GM21423 (cell line): ENCODE measurements at regions not wholly inside any gene's neighbourhood (a gene's known extent, or its start where the extent isn't known, plus 50 kb on each side); places are given as distances from the start of the nearest gene placed in this dataset.

Source experiments
- ATAC-seq: cut with Tn5 transposase; IDR thresholded peaks from one replicate; pipeline ENCODE4 v1.9.1; 2021; ENCODE audit warnings: mild to moderate bottlenecking, moderate library complexity; ENCODE audit not compliant: unreplicated experiment

DNA sequence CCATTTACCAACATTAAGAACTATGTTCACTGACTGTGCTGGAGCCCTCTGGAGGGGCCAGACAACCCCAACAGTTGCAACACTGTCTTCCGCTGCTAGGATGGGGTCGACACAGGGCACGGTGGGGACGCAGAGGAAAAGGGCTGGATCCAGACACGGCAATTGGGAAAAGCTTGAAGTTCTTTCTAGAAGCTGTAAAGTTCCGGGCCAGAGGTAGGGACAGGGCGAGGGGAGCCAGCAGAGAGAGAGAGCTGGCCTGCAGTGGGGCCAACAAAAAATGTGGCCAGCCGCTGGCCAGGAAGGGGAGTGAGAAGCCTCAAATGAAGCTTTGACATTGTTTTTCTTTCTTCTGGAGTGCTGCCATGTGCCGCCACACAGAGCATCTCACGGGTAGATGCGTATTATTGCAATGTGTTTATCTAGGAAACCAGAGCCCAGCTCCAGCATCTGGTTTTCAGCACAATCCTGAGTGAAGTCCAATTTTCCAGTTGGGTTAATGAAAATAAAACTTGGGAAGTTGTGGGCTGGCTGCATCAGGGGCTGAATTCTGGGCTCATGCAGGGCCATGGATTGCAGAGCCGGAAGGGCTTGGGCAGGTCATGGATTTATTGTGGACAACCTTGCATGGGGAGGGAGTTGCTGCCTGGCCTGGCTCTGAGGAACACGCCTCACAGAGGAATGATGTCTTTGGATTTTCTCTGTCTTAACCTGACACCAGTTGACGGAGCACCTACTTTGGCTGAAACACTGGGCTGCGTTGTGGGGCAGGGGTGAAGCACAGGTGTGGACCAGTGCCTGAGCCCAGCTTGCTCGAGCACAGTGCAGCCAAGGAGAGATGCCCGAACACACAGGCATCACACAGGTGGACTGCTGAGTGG is 67.6 kb upstream of the AMPD3 start:
- no peak for ATAC-seq

DNA sequence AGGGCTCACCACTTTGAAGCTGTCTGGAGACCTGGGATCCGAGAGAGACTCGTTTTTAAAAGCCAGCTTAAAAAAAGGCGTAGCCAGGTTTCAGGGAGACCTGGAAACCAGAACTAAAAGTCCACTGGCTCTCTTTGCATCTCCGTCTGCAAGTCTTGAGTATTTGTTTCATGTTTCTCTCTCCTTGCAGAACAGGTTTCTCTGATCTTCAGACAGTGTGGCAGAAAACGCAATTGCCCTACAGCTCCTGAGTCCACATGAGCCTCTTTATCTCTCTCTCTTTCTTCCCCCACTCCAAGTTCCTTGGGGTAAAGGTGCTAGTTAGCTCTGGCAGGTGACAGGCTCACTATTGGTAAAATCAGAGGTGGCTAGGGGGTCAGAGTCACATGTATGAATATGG is 67.0 kb upstream of the AMPD3 start:
- ATAC-seq = no peak

- ATAC-seq = no peak
These were observed 66.5 kb upstream of the AMPD3 start for GRCh38 chr11:10388574-10388973.

DNA sequence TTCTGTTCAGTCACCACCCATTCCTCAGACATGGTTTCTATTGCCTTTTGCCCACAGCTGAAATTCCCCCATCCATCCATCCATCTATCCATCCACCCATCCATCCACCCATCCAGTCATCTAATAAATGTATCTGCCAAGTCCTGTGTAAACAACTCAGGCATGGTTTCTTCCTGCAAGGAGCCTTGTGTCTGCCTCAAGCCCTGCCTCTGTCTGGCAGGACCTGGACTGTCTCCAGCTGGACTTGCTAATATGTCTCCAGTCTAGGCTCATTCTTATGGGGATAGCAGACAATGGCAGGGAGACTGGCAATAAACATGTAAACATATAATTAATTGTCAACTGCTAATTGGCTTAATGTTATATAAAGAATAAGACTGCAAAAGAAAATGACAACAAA is 64.7 kb upstream of the AMPD3 start:
- no peak for ATAC-seq

DNA sequence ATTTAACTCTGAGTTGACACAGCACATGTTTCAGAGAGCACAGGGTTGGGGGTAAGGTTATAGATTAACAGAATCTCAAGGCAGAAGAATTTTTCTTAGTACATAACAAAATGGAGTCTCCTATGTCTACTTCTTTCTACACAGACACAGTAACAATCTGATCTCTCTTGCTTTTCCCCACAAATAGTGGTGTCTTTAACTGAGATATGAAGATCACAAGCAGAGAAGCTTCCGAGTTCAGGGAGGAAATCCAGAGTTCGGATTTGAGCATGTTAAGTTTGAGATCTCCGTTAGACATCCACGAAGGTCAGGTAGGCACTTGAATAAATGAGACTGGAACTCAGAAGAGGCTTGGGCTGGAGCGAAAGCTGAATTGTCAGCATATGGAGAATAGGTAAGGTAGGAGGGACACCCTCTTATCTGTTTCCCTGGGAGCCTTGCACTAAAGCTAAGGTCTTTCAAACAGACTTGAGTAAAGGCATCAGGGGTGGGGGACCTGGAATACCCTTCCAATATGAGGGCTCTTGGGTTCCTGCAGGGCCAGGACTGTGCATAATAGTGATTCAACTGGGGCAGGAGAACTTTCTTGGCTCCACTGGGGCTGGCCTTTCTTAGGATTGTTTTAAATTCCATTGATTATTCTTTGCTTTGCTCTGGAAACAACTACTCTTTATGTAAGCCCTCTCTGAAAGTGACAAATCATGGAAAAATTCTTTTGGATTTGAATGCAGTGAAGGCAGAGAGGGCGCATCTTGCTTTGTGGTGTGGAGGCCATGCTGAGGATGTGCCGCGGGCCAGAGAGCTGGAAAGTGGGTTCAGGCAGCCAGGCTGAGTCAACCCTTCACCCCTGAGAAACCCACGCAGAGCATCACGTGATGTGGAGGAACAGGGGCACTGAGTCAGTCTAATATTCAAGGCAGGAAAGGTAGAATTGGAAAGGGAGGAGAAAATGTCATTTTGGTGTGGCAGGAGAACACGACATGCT is 62.7 kb upstream of the AMPD3 start:
- ATAC-seq = no peak

GRCh38 chr11:10394229-10395101 is 60.6 kb upstream of the AMPD3 start:
- no peak for ATAC-seq

DNA sequence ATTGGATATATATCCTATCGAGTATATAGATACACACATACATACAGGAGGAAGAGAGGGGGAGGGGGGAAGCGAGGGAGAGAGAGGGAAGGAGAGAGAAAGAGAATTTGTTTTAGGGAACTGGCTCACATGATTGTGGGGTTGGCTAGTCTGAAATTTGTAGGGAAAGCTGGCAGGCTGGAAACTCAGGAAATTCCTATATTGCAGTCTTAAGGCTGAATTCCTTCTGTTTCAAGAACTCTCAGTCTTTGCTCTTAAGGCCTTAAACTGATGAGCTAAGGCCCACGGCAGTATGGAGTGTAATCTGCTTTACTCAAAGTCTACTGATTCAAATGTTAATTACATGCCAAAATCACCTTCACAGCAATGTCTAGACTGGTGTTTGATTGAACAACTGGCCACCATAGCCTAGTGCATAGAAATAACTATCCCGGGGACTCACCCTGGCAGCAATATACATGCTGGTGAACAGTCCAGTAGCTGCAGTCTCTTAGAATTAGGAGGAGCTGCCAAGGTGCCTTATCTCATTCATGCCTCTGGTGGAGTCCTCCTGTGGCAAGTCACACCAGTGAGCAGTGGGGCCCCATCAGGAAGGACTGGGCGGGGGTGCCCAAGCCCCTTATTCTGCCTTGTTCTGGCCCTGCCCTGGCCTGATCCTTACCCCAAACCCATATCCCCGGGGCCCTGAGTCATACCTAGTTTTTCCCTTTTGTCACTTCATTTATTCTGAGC is 59.7 kb upstream of the AMPD3 start:
- ATAC-seq = no peak

- no peak for ATAC-seq
These were observed 58.3 kb upstream of the AMPD3 start for GRCh38 chr11:10396771-10397170.

DNA sequence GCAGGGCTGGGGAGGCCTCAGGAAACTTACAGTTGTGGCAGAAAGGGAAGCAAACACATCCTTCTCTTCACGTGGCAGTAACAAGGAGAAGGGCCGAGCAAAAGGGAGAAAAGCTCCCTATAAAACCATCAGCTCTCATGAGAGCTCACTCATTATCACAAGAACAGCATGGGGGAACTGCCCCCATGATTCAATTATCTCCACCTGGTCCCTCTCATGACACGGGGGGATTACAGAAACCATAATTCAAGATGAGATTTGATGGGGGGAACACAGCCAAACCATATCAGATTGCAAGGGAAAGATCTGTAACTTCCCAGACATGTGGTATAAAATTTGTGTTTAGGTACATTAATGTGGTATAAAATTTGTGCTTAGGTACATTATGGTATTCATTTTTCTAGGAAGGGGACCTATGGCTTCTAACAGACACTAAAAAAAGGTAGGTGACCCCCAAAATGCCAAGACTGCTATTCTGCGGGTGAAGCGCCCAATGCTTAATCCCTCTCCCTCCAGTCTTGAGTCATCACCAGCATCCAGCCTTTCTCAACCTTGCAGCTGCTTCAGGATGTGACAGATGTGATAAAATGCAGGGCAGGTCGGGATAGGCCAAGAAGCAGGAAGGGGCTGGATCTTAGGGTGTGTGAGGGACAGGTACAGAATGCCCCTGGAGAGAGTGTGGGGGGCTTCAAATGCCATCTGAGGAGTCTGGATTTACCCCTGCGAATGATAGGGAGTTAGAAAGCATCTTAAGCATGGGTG is 57.7 kb upstream of the AMPD3 start:
- no peak for ATAC-seq

DNA sequence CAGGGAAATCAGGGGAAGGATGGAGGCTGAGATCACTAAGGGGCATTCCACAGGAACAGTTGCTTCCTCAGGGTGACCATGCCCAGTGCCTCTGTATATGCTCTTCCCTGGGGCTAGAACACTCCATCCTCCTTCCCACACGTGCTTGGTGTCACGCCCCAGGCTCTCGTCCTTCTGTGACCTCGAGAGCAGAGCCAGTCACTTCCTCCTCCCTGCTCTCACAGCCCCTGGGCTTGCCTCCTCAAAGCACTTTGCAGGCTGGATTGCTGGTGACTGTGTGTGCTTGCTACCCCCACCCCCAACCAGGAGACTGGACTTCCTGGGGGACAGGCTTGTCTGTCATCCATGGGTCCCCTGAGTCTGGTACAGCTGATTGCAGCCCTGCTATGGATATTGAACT is 56.5 kb upstream of the AMPD3 start:
- ATAC-seq = no peak

DNA sequence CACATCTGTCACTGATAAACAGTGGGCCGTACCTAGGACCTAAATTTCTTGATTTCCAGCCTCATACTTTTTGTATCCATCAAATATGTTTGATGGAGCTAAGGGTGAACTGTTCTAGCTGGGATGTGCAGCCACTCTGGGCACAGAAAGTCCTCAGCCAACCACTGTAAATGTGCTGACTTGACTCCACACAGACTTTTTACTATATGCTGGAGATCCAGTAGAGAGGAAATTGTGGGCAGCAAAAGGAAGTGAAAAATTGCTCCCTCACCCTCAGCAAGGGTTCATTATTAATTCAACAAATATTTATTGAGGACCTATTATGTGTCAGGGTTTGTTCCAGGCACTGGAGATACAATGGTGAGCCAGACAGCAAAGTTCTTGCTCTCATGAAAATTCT is 54.2 kb upstream of the AMPD3 start:
- no peak for ATAC-seq

GRCh38 chr11:10401256-10401655 is 53.8 kb upstream of the AMPD3 start:
- ATAC-seq = no peak

DNA sequence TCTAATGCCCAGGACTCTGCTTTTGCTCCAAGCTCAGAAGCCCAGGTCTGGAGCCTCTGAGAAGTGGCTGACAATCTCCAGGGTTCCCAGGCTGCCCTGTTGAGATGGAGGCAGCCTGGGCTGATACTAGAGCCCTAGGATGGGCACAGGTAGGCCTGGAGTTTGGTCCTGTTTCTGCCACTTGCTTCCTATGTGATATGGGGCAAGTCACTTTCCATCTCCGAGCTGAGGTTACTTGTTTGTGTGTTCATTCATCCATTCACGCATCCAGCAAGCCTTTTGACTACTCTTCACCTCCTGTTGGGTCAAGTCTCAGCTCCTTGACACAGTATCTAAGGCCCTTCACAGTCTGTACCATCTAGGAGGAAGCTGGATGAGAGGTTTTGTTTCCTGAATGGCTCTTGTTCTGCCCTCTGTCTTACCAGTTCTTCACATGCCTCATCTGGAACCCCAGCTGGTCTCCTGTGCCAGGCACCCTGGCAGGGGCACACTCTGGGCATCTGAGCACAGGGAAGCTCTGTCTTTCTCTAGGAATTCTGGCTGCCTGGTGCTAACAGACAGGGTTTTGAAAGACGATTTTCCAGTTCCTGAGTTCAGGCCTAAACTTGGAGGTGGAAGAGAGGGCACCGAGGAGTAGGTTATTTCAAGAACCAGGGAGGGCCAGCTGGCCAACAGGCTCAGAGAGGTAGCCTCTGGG is 53.2 kb upstream of the AMPD3 start:
- ATAC-seq = no peak
